ENCODE measurements at regions not wholly inside any gene's neighbourhood (a gene's known extent, or its start where the extent isn't known, plus 50 kb on each side); places are given as distances from the start of the nearest gene placed in this dataset.
"Not testable (repeated sequence)": the region's sequence is repeated elsewhere in the genome, so short reads cannot be mapped to it uniquely, and the experiment has no call there.

DNA sequence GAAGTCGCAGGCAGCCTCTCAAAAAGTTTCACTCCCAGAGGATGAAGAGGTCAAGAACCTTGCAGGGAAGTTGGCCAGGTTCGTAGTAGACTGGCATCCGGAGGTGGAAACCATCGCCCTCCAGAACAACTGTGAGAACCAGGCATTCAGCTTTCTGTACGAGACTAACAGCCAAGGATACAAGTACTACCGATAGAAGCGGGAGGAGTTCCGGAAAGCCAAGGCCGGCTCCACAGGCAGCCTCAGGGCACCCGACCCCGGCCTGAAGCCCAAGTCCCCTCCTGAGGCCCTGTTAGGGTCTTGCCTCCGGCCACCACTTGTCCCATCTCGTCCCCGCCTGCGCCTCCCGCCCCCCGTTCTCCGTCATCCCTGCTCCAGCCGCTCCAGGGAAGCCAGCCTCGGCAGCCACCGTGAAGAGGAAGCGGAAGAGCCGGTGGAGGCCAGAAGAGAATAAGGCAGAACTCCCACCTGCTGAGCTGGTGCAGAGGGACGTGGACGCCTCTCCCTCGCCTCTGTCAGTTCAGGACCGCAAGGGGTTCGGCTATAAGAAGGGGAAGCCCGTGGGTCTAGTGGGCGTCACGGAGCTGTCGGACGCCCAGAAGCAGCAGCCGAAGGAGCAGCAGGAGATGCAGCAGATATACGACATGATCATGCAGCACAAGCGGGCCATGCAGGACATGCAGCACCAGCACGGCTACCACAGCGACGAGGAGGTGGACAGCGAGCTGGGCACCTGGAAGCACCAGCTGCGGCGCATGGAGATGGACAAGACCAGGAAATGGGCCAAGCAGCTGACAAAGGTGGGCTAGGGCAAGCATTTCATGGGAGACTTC lies 366.8 kb upstream of the ATXN7L3B start:
- ChIA-PET CTCF (no interaction called here), POLR2A (no interaction called here)
- Histone ChIP-seq H3K79me2 (ENCODE audit: control insufficient read depth, insufficient read depth, low read length) (no peaks in the 10 kb centered on the region), H4K20me1 (ENCODE audit: control insufficient read depth, insufficient read depth, low read length, poor library complexity, severe bottlenecking) (no peaks in the 10 kb centered on the region), H3K4me1 (ENCODE audit: control insufficient read depth in 2 of 2, insufficient read depth in 2 of 2, low read length in 2 of 2) (no peaks in the 10 kb centered on the region), H2AFZ (ENCODE audit: insufficient read depth, low read depth, low read length, poor library complexity, severe bottlenecking) (no peak overlapping the region), H3K4me3 (ENCODE audit: control extremely low read depth in 1 of 5, extremely low read depth in 1 of 5, insufficient read depth in 1 of 5, low read depth in 2 of 5, low read length in 4 of 5) (no peak overlapping the region), H3K36me3 (replicated peaks in 1 of 2; ENCODE audit: control extremely low read depth in 1 of 2, control insufficient read depth in 1 of 2, extremely low read depth in 1 of 2, insufficient read depth in 2 of 2, low read length in 1 of 2) (no peaks in the 10 kb centered on the region), H3K27ac (ENCODE audit: low read length in 2 of 2) (no peak overlapping the region), H3K9ac (ENCODE audit: low read length) (no peak overlapping the region), H3K4me2 (replicated peaks; ENCODE audit: low read depth, low read length, poor library complexity, severe bottlenecking) (no peak overlapping the region), H3K9me3 (ENCODE audit: control extremely low read depth in 1 of 3, control insufficient read depth in 2 of 3, insufficient read depth in 1 of 3, low read length in 2 of 3) (peaks cover 0 to 13% (median 0%) of the 10 kb centered on the region in 3 donors), H3K27me3 (replicated peaks in 1 of 4; ENCODE audit: control extremely low read depth in 1 of 4, control insufficient read depth in 3 of 4, insufficient read depth in 4 of 4, low read length in 3 of 4) (no peaks in the 10 kb centered on the region)
- ATAC-seq (ENCODE audit: low read depth) (no peak), DNase-seq (no peak)
- TF ChIP-seq, protein P1, sequence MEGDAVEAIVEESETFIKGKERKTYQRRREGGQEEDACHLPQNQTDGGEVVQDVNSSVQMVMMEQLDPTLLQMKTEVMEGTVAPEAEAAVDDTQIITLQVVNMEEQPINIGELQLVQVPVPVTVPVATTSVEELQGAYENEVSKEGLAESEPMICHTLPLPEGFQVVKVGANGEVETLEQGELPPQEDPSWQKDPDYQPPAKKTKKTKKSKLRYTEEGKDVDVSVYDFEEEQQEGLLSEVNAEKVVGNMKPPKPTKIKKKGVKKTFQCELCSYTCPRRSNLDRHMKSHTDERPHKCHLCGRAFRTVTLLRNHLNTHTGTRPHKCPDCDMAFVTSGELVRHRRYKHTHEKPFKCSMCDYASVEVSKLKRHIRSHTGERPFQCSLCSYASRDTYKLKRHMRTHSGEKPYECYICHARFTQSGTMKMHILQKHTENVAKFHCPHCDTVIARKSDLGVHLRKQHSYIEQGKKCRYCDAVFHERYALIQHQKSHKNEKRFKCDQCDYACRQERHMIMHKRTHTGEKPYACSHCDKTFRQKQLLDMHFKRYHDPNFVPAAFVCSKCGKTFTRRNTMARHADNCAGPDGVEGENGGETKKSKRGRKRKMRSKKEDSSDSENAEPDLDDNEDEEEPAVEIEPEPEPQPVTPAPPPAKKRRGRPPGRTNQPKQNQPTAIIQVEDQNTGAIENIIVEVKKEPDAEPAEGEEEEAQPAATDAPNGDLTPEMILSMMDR (IDR thresholded peaks at IDR 0.05): no peak
- TF ChIP-seq EZH2 (IDR thresholded peaks at IDR 0.05; ENCODE audit: borderline replicate concordance, insufficient read depth, low read depth, low read length, poor library complexity, severe bottlenecking): no peak
- intact Hi-C loops (cut with micrococcal nuclease): no loop called here
- H3K9me3 Mint-ChIP-seq (ENCODE audit: insufficient read depth): peaks cover 3% of the 10 kb centered on the region
- H3K27ac Mint-ChIP-seq: no peak overlapping the region
- no peaks in the 10 kb centered on the region for H3K4me1 Mint-ChIP-seq
- H3K4me3 Mint-ChIP-seq: no peak overlapping the region
- H3K27me3 Mint-ChIP-seq: no peaks in the 10 kb centered on the region
- WGBS (ENCODE audit: insufficient coverage): 96% methylated on average over 42 of the region's 42 CpGs

DNA sequence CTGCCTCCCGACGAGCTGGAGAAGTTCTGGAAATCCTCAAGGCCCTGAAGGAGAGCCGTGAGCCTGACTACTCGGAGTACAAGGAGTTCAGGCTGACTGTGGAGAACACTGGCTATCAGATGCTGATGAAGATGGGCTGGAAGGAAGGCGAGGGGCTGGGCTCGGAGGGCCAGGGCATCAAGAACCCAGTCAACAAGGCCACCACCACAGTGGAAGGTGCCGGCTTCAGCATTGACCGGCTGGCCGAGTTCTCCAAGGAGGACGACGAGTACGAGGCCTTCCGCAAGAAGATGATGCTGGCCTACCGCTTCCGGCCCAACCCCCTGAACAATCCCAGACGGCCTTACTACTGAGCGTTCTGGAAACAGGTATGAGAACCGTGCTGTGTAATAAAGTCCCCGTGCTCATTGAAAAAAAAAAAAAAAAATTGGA lies 366.1 kb upstream of the ATXN7L3B start:
- Mint-ChIP-seq H3K4me1 (no peaks in the 10 kb centered on the region), H3K27ac (no peak overlapping the region), H3K9me3 (ENCODE audit: insufficient read depth) (peaks cover 5% of the 10 kb centered on the region), H3K27me3 (no peaks in the 10 kb centered on the region), H3K4me3 (no peak overlapping the region)
- DNase-seq (no peak), ATAC-seq (ENCODE audit: low read depth) (no peak)
- H3K27ac ChIP-seq (ENCODE audit: low read length in 2 of 2): no peak overlapping the region
- no peaks in the 10 kb centered on the region for H3K36me3 ChIP-seq (replicated peaks in 1 of 2; ENCODE audit: control extremely low read depth in 1 of 2, control insufficient read depth in 1 of 2, extremely low read depth in 1 of 2, insufficient read depth in 2 of 2, low read length in 1 of 2)
- no peak overlapping the region for H3K4me2 ChIP-seq (replicated peaks; ENCODE audit: low read depth, low read length, poor library complexity, severe bottlenecking)
- no peaks in the 10 kb centered on the region for H4K20me1 ChIP-seq (ENCODE audit: control insufficient read depth, insufficient read depth, low read length, poor library complexity, severe bottlenecking)
- TF ChIP-seq EZH2 (IDR thresholded peaks at IDR 0.05; ENCODE audit: borderline replicate concordance, insufficient read depth, low read depth, low read length, poor library complexity, severe bottlenecking): no peak
- TF ChIP-seq, protein P1 (IDR thresholded peaks at IDR 0.05): no peak
- no peaks in the 10 kb centered on the region for H3K27me3 ChIP-seq (replicated peaks in 1 of 4; ENCODE audit: control extremely low read depth in 1 of 4, control insufficient read depth in 3 of 4, insufficient read depth in 4 of 4, low read length in 3 of 4)
- POLR2A ChIA-PET: no interaction called here
- H2AFZ ChIP-seq (ENCODE audit: insufficient read depth, low read depth, low read length, poor library complexity, severe bottlenecking): no peak overlapping the region
- CTCF ChIA-PET: no interaction called here
- no peaks in the 10 kb centered on the region for H3K79me2 ChIP-seq (ENCODE audit: control insufficient read depth, insufficient read depth, low read length)
- H3K4me3 ChIP-seq (ENCODE audit: control extremely low read depth in 1 of 5, extremely low read depth in 1 of 5, insufficient read depth in 1 of 5, low read depth in 2 of 5, low read length in 4 of 5): no peak overlapping the region
- peaks cover 0 to 13% (median 0%) of the 10 kb centered on the region in 3 donors for H3K9me3 ChIP-seq (ENCODE audit: control extremely low read depth in 1 of 3, control insufficient read depth in 2 of 3, insufficient read depth in 1 of 3, low read length in 2 of 3)
- no peaks in the 10 kb centered on the region for H3K4me1 ChIP-seq (ENCODE audit: control insufficient read depth in 2 of 2, insufficient read depth in 2 of 2, low read length in 2 of 2)
- intact Hi-C loops (cut with micrococcal nuclease): no loop called here
- WGBS (ENCODE audit: insufficient coverage): 98% methylated on average over 15 of the region's 19 CpGs
- no peak overlapping the region for H3K9ac ChIP-seq (ENCODE audit: low read length)

DNA sequence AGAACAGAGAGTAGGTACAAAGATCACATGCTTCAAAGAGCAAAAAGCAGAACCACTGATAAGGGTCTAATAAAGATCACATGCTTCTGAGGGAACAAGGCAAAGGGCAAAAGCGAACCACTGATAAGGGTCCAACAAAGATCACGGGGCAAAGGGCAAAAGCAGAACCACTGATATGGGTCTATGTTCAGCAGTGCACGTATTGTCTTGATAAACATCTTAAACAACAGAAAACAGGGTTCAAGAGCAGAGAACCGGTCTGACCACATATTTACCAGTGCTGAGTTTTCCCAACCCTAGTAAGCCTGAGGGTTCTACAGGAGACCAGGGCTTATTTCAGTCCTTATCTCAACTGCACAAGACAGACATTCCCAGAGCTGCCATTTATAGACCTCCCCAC lies 362.7 kb upstream of the ATXN7L3B start:
- CTCF ChIA-PET; H3K27me3 ChIP-seq (replicated peaks in 1 of 4; ENCODE audit: control extremely low read depth in 1 of 4, control insufficient read depth in 3 of 4, insufficient read depth in 4 of 4, low read length in 3 of 4); H2AFZ ChIP-seq (ENCODE audit: insufficient read depth, low read depth, low read length, poor library complexity, severe bottlenecking); H3K4me1 ChIP-seq (ENCODE audit: control insufficient read depth in 2 of 2, insufficient read depth in 2 of 2, low read length in 2 of 2); H4K20me1 ChIP-seq (ENCODE audit: control insufficient read depth, insufficient read depth, low read length, poor library complexity, severe bottlenecking); H3K27ac ChIP-seq (ENCODE audit: low read length in 2 of 2); H3K4me1 Mint-ChIP-seq; H3K79me2 ChIP-seq (ENCODE audit: control insufficient read depth, insufficient read depth, low read length); H3K4me2 ChIP-seq (replicated peaks; ENCODE audit: low read depth, low read length, poor library complexity, severe bottlenecking); ATAC-seq (ENCODE audit: low read depth); H3K36me3 ChIP-seq (replicated peaks in 1 of 2; ENCODE audit: control extremely low read depth in 1 of 2, control insufficient read depth in 1 of 2, extremely low read depth in 1 of 2, insufficient read depth in 2 of 2, low read length in 1 of 2); DNase-seq; H3K27me3 Mint-ChIP-seq; H3K9ac ChIP-seq (ENCODE audit: low read length); H3K4me3 Mint-ChIP-seq; intact Hi-C loops (cut with micrococcal nuclease); POLR2A ChIA-PET; H3K9me3 Mint-ChIP-seq (ENCODE audit: insufficient read depth); H3K4me3 ChIP-seq (ENCODE audit: control extremely low read depth in 1 of 5, extremely low read depth in 1 of 5, insufficient read depth in 1 of 5, low read depth in 2 of 5, low read length in 4 of 5); H3K27ac Mint-ChIP-seq: not testable (repeated sequence)
- H3K9me3 ChIP-seq (ENCODE audit: control extremely low read depth in 1 of 3, control insufficient read depth in 2 of 3, insufficient read depth in 1 of 3, low read length in 2 of 3): peaks cover 0 to 20% (median 0%) of the 10 kb centered on the region in 3 donors
- 86% methylated on average over 4 of the region's 4 CpGs for WGBS (ENCODE audit: insufficient coverage)

All from B cell (primary cell).